Skeletal muscle satellite cell (primary cell): ENCODE measurements at regions not wholly inside any gene's neighbourhood (a gene's known extent, or its start where the extent isn't known, plus 50 kb on each side); places are given as distances from the start of the nearest gene placed in this dataset.
A peak's percentile ranks its signal among the peaks of the same experiment; 100 is the strongest.
"Not testable (repeated sequence)": the region's sequence is repeated elsewhere in the genome, so short reads cannot be mapped to it uniquely, and the experiment has no call there.

Experiments used
- H3K27me3 ChIP-seq: 2 replicates; pipeline ENCODE4 v1.7.0; 2013; ENCODE audit warnings: low read length; ENCODE audit not compliant: control insufficient read depth, insufficient read depth
- H3K36me3 ChIP-seq: 2 replicates; pipeline ENCODE4 v1.7.0; 2013; ENCODE audit warnings: mild to moderate bottlenecking, control low read depth, low read length; ENCODE audit not compliant: insufficient read depth
- H3K4me1 ChIP-seq: 2 replicates; pipeline ENCODE4 v1.7.0; 2013; ENCODE audit warnings: low read length; ENCODE audit not compliant: control insufficient read depth, insufficient read depth
- H3K4me2 ChIP-seq: 2 replicates; pipeline ENCODE4 v1.7.0; 2013; ENCODE audit warnings: mild to moderate bottlenecking, low read length
- H3K4me3 ChIP-seq: 2 replicates; pipeline ENCODE4 v1.7.0; 2013; ENCODE audit warnings: low read length
- H3K9ac ChIP-seq: 2 replicates; pipeline ENCODE4 v1.7.0; 2013; ENCODE audit warnings: mild to moderate bottlenecking, low read depth, low read length, moderate library complexity
- H3K9me3 ChIP-seq: replicated peaks from 2 replicates; pipeline ENCODE4 v1.7.0; 2013; ENCODE audit warnings: mild to moderate bottlenecking, control low read depth, low read length

DNA sequence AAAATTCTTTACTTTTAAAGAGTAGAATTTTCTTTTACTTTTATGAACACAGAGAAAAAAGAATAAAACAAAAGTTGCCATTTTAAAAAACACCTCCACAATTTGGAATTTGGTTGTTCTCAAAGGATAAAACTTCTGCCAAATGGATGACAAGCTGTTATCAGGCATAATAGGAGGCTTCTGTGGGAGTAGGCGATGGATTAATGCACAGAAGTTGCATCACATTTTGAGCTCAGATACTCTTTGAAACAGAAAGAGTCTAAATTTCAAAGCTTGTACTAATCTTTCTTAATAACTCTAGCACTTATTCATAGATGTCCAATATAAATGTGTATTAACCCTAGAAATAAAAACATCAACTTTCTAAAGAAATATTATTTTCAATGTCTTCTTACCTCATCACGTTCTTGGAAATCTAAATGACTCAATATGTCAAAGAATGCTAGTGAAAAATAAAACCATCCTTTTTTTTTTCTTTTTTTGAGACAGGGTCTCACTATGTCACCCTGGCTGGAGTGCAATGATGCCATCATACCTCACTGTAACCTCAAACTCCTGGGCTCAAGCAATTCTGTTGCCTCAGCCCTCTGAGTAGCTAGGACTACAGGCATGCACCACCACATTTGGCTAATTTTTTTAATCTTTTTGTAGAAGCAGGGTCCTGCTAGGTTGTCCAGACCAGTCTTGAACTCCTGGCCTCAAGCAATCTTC, 112.8 kb upstream of the USP25 start:
- Histone ChIP-seq H3K4me1 (peaks cover 20% of the 10 kb centered on the region), H3K27me3 (no peaks in the 10 kb centered on the region), H3K9ac (peak overlapping the region; percentile 17), H3K4me2 (no peak overlapping the region), H3K4me3 (no peak overlapping the region), H3K9me3 (no peaks in the 10 kb centered on the region), H3K36me3 (no peaks in the 10 kb centered on the region)

DNA sequence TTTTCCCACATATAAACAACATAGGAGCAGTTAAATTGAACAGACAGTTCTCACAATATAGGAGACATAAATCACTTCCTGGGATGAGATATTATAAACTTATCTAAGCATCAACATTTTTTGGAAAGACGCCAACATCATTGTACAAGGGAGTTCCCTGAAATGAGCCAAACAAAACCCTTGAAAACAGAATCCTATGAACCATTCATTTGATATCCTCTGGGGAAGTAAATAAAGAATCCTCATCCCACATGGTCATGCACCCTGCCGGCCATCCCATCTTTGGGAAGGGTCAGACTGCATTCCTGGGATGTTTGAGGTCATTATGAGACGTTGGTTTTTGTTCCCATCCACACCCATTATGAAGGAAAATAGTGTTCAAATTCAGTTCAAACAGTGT, 111.8 kb upstream of the USP25 start:
- peak overlapping the region; percentile 19 for H3K4me2 ChIP-seq
- H3K4me1 ChIP-seq: peaks cover 20% of the 10 kb centered on the region
- no peaks in the 10 kb centered on the region for H3K27me3 ChIP-seq
- H3K4me3 ChIP-seq: no peak overlapping the region
- H3K36me3 ChIP-seq: no peaks in the 10 kb centered on the region
- no peaks in the 10 kb centered on the region for H3K9me3 ChIP-seq
- H3K9ac ChIP-seq: peak overlapping the region; percentile 54

DNA sequence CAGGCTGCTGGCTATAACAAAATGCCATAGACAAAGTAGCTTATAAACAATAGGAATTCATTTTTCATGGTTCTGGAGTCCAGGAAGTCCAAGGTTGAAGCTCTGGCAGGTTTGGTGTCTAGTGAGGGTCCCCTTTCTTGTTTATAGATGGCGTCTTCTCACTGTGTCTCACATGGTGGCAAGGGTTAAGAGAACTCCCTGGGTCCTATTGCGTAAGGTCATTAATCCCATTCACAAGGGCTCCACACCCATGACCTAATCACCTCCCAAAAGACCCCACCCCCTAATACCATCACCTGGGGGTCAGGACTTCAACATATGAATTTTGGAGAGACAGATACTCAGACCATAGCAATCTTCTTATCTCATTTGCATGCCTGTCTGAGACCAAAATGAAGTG, 108.9 kb upstream of the USP25 start:
- no peak overlapping the region for H3K4me3 ChIP-seq
- H3K9me3 ChIP-seq: no peaks in the 10 kb centered on the region
- no peaks in the 10 kb centered on the region for H3K36me3 ChIP-seq
- H3K4me1 ChIP-seq: peaks cover 20% of the 10 kb centered on the region
- H3K9ac ChIP-seq: no peak overlapping the region
- no peaks in the 10 kb centered on the region for H3K27me3 ChIP-seq
- no peak overlapping the region for H3K4me2 ChIP-seq

DNA sequence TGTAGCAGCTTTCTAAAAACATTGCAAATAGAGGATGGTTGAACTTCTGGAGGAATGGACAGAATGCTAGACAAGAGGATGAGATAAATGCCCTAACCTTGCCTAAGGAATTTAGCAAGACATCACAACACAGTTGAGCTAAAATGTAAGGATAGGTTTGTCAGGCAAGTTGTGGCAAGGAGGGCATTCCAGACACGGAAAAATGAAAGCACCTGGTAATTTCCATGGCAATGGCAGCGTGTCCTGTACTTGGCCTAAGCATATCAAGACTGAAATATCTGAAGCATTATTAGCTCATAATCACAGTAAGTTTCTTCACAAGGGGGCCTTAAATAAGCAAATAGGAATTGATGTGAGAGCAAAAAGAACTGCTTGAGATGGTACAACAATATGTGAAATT, 105.1 kb upstream of the USP25 start:
- H3K27me3 ChIP-seq: no peaks in the 10 kb centered on the region
- no peak overlapping the region for H3K9ac ChIP-seq
- no peaks in the 10 kb centered on the region for H3K36me3 ChIP-seq
- H3K4me3 ChIP-seq: no peak overlapping the region
- no peak overlapping the region for H3K4me2 ChIP-seq
- H3K4me1 ChIP-seq: no peaks in the 10 kb centered on the region
- H3K9me3 ChIP-seq: no peaks in the 10 kb centered on the region

DNA sequence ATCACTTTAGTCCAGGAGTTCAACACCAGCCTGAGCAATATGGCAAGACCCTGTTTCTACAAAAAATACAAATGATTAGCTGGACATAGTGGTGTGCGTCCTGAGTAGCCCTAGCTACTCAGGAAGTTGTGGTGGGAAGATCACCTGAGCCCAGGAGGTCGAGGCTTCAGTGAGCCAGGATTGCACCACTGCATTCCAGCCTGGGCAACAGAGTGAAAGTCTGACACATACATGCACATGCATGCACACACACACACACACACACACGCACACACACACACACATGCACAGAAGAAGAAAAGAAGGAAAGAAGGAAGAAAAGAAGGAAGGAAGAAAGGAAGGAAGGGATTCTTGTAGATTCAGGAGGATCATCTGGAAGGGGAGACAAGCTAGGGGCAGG, 104.4 kb upstream of the USP25 start:
- no peaks in the 10 kb centered on the region for H3K9me3 ChIP-seq
- no peak overlapping the region for H3K4me3 ChIP-seq
- H3K4me2 ChIP-seq: no peak overlapping the region

DNA sequence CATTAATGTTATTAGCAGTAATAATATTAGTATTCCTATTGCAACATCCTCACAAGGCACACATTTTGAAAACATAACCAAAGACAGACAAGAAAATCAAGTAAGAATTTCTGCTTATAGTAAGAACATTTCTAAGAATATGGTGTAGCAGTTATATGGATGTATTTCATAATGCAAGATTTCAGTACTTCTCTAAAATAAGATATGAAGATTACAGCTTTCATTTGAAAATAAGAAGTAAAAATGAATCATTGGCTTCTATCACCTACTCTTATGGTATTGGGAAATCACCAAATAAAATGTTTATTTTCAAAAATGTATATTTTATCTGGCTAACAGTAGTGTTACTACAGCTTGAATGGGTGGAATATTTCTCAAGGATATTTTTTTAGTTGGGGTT, 103.8 kb upstream of the USP25 start:
- H3K4me2 ChIP-seq: no peak overlapping the region
- no peak overlapping the region for H3K4me3 ChIP-seq
- H3K27me3 ChIP-seq: no peaks in the 10 kb centered on the region
- no peak overlapping the region for H3K9ac ChIP-seq
- H3K36me3 ChIP-seq: no peaks in the 10 kb centered on the region
- H3K9me3 ChIP-seq: no peaks in the 10 kb centered on the region
- H3K4me1 ChIP-seq: no peaks in the 10 kb centered on the region

More for the DNA sequence above, 104.4 kb upstream of the USP25 start:
- Histone ChIP-seq H3K4me1 (no peaks in the 10 kb centered on the region), H3K27me3 (no peaks in the 10 kb centered on the region), H3K9ac (no peak overlapping the region), H3K36me3 (no peaks in the 10 kb centered on the region)

DNA sequence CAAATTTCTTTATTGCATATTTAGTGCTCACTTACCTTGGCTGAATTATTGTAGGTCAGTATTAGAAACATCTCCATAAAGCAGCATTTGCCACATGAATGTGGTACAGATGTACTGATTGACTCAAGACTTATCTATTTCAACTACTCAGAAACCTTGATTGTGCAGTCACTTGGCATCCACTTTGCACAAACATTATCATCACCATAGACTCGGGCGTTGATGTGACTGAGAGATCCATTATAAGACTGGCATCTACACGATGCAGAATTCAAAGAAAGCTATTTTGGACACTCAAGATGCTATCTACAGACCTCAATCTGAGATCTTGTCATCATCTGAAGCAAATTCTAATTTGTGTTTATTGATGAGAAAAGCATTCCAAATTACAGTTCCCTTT, 102.8 kb upstream of the USP25 start:
- Histone ChIP-seq H3K36me3 (no peaks in the 10 kb centered on the region), H3K4me3 (no peak overlapping the region), H3K27me3 (no peaks in the 10 kb centered on the region), H3K4me1 (peaks cover 5% of the 10 kb centered on the region), H3K9me3 (no peaks in the 10 kb centered on the region), H3K9ac (no peak overlapping the region), H3K4me2 (no peak overlapping the region)

DNA sequence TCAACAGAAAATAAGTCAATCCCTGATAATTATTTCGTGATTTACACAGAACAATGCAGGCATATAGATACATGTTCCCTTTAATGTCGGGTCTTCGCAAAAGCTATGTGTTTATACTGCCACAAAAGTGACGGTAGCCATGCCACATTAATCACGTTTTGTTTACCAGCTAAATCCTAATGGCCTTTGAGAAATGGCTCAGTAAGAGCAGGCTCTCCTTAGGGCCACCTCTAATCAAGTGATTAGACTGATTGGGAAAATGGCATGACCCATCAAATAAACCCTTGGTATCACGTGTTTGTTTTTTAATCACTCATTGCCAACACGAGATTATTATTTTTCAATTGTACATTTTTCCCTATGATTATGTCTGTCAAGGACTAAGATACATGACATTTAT, 102.0 kb upstream of the USP25 start:
- Histone ChIP-seq H3K9me3 (no peaks in the 10 kb centered on the region), H3K4me2 (no peak overlapping the region), H3K9ac (no peak overlapping the region), H3K4me3 (no peak overlapping the region), H3K36me3 (no peaks in the 10 kb centered on the region), H3K27me3 (no peaks in the 10 kb centered on the region), H3K4me1 (peaks cover 5% of the 10 kb centered on the region)

DNA sequence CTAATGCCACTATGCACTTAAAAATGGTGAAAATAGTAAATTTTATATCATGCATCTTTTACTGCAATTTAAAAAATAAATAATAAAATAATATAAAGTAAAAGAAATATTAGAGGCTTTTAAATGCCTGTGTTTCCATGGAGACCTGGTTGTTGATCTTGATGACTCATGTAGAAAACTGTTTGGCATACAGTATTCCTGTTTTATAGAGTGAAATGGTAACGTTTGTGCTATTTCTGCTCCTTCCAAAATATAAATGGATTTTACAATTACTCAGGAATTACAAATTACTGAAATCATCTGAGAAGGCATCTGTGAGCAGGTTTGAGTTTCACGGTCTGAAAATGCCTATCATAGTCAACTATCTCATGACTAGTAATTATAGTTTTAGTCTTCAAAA, 98.4 kb upstream of the USP25 start:
- Histone ChIP-seq H3K9ac (peak overlapping the region; percentile 29), H3K27me3 (no peaks in the 10 kb centered on the region), H3K4me2 (peak overlapping the region; percentile 32), H3K4me3 (no peak overlapping the region), H3K36me3 (no peaks in the 10 kb centered on the region), H3K9me3 (no peaks in the 10 kb centered on the region), H3K4me1 (peaks cover 5% of the 10 kb centered on the region)

DNA sequence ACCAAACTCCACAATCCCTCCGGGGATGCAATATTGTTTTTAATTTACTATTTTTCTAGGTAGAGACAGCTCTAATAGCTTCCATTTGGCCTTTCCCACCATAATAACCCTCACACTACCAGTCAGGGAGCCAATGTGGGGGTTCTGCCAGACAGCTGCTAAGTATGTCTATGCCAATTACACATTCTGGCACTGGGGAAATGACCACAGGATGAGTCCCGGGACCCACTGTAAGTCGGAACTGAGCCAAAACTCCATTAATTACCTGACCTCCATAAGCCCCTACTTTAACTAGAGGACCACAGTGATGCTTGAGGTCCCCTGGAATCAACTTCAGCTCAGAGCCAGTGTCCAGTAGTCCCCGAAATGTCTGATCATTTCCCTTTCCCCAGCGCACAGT, 95.2 kb upstream of the USP25 start:
- not testable (repeated sequence) for H3K9me3 ChIP-seq, H3K9ac ChIP-seq, H3K4me2 ChIP-seq, H3K27me3 ChIP-seq, H3K4me3 ChIP-seq, H3K36me3 ChIP-seq
- peaks cover 11% of the 10 kb centered on the region for H3K4me1 ChIP-seq

DNA sequence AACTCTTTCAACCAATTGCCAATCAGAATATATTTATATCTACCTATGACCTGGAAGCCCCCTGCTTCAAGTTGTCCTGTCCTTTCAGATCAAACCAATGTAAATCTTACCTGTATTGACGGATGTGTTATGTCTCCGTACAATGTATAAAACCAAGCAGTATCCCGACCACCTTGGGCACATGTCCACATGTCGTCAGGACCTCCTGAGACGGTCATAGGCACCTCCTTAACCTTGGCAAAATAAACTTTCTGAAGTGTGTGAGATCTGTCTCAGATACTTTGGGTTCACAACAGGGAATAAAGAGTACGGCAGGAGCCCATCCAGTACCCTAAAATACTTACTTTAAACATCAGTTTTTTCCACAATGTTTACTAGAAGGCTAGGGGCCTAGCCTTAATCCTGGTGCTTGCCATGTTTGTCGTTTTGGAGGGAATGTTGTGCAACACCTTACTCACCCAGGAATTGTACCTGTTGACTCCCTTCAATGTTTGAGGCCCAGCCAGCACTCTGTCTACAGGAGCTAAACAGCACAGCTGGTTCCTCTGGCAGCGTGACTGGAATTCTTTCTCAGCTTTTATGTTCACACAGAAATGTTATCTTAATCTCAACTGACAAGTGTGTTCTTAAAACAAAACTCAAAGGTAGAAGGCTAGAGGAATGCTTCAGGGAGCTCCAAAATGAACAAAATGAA, 90.8 kb upstream of the USP25 start:
- no peaks in the 10 kb centered on the region for H3K9me3 ChIP-seq
- H3K27me3 ChIP-seq: no peaks in the 10 kb centered on the region
- no peak overlapping the region for H3K9ac ChIP-seq
- H3K4me2 ChIP-seq: no peak overlapping the region
- H3K4me3 ChIP-seq: no peak overlapping the region
- H3K36me3 ChIP-seq: no peaks in the 10 kb centered on the region
- peaks cover 6% of the 10 kb centered on the region for H3K4me1 ChIP-seq

DNA sequence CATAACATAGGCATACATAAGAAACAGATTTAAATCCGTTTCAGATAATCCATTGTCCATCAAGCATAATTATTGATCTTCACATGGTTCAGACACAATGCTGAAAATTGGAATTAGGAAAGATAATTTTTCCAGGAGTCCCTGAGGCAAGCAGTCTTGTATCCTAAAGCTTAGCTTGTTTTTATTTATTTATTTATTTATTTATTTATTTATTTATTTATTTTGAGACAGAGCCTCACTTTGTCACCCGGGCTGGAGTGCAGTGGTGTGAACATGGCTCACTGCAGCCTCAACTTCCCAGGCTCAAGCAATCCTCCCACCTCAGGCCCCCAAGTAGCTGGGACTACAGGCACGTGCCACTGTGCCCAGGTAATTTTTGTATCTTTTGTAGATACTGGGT, 89.7 kb upstream of the USP25 start:
- H3K36me3 ChIP-seq, H3K9ac ChIP-seq, H3K9me3 ChIP-seq, H3K27me3 ChIP-seq, H3K4me2 ChIP-seq, H3K4me3 ChIP-seq, H3K4me1 ChIP-seq: not testable (repeated sequence)
